Cardiac muscle cell (in vitro differentiated cells and primary cell): ENCODE measurements at regions not wholly inside any gene's neighbourhood (a gene's known extent, or its start where the extent isn't known, plus 50 kb on each side); places are given as distances from the start of the nearest gene placed in this dataset.

ENCODE experiments used
- DNase-seq, 2 donors: peaks; one replicate each; pipeline versions ENCODE4 v3.0.0 to v3.0.0-alpha.2; 2010 to 2017; ENCODE audit warnings: low read depth in 1 of 2, low spot score in 1 of 2
- H3K27ac ChIP-seq: fragments of 200-600 bp; sonication (generic); 2 replicates; pipeline ENCODE4 v1.5.1; 2016
- H3K27me3 ChIP-seq: fragments of 200-600 bp; sonication (generic); 2 replicates; pipeline ENCODE4 v1.6.0; 2016; ENCODE audit warnings: control low read depth
- H3K36me3 ChIP-seq: fragments of 200-600 bp; sonication (generic); 2 replicates; pipeline ENCODE4 v1.5.1; 2016; ENCODE audit warnings: control low read depth
- H3K4me1 ChIP-seq: fragments of 200-600 bp; sonication (generic); 2 replicates; pipeline ENCODE4 v1.8.1; 2017; ENCODE audit warnings: low read depth, mild to moderate bottlenecking, mixed run types
- H3K4me3 ChIP-seq: fragments of 200-600 bp; sonication (generic); 2 replicates; pipeline ENCODE4 v1.5.1; 2016; ENCODE audit warnings: mild to moderate bottlenecking
- H3K9me3 ChIP-seq: fragments of 200-600 bp; sonication (generic); 2 replicates; pipeline ENCODE4 v1.5.1; 2017; ENCODE audit warnings: low read depth, mild to moderate bottlenecking, control low read depth
- CTCF ChIP-seq: IDR thresholded peaks from 2 replicates; pipeline ENCODE4 v1.5.1; 2012; ENCODE audit warnings: low read depth, mild to moderate bottlenecking, low read length

GRCh38 chr12:18967814-18968213, 161.7 kb upstream of the PLEKHA5 start:
- Histone ChIP-seq H3K4me3 (no peak overlapping the region), H3K36me3 (no peaks in the 10 kb centered on the region), H3K27ac (no peak overlapping the region), H3K9me3 (no peaks in the 10 kb centered on the region), H3K27me3 (no peaks in the 10 kb centered on the region), H3K4me1 (peaks cover 6% of the 10 kb centered on the region)
- no peak for TF ChIP-seq CTCF
- peak in 1 of 2 donors; percentile 5 for DNase-seq

GRCh38 chr12:18969512-18969911, 160.0 kb upstream of the PLEKHA5 start:
- no peaks in the 10 kb centered on the region for H3K36me3 ChIP-seq
- DNase-seq, result no peak
- no peak overlapping the region for H3K4me3 ChIP-seq
- H3K4me1 ChIP-seq, result peaks cover 6% of the 10 kb centered on the region
- no peak overlapping the region for H3K27ac ChIP-seq
- no peaks in the 10 kb centered on the region for H3K27me3 ChIP-seq
- no peak for TF ChIP-seq CTCF
- no peaks in the 10 kb centered on the region for H3K9me3 ChIP-seq

GRCh38 chr12:18970603-18971002, 158.9 kb upstream of the PLEKHA5 start:
- no peak for DNase-seq
- H3K4me1 ChIP-seq, result peaks cover under 1% of the 10 kb centered on the region
- H3K4me3 ChIP-seq, result no peak overlapping the region
- no peak overlapping the region for H3K27ac ChIP-seq
- no peaks in the 10 kb centered on the region for H3K27me3 ChIP-seq
- H3K36me3 ChIP-seq, result no peaks in the 10 kb centered on the region
- TF ChIP-seq CTCF, result no peak
- no peaks in the 10 kb centered on the region for H3K9me3 ChIP-seq

- H3K4me1 ChIP-seq, result no peaks in the 10 kb centered on the region
- H3K27ac ChIP-seq, result no peak overlapping the region
- no peaks in the 10 kb centered on the region for H3K27me3 ChIP-seq
- no peaks in the 10 kb centered on the region for H3K9me3 ChIP-seq
- DNase-seq, result no peak
- H3K36me3 ChIP-seq, result no peaks in the 10 kb centered on the region
- no peak for TF ChIP-seq CTCF
- H3K4me3 ChIP-seq, result no peak overlapping the region
Observed at GRCh38 chr12:18971932-18972331, 157.6 kb upstream of the PLEKHA5 start.

- H3K4me1 ChIP-seq, result no peaks in the 10 kb centered on the region
- TF ChIP-seq CTCF, result no peak
- no peak overlapping the region for H3K4me3 ChIP-seq
- H3K27me3 ChIP-seq, result no peaks in the 10 kb centered on the region
- DNase-seq, result no peak
- no peaks in the 10 kb centered on the region for H3K36me3 ChIP-seq
- no peaks in the 10 kb centered on the region for H3K9me3 ChIP-seq
- H3K27ac ChIP-seq, result no peak overlapping the region
Observed at GRCh38 chr12:18975933-18976332, 153.6 kb upstream of the PLEKHA5 start.

GRCh38 chr12:18979401-18980126, 150.0 kb upstream of the PLEKHA5 start:
- no peaks in the 10 kb centered on the region for H3K9me3 ChIP-seq
- no peak for TF ChIP-seq CTCF
- no peak for DNase-seq
- no peak overlapping the region for H3K4me3 ChIP-seq
- no peaks in the 10 kb centered on the region for H3K4me1 ChIP-seq
- H3K36me3 ChIP-seq, result no peaks in the 10 kb centered on the region
- H3K27me3 ChIP-seq, result no peaks in the 10 kb centered on the region
- H3K27ac ChIP-seq, result no peak overlapping the region
